GM19328 (cell line): ENCODE measurements at regions not wholly inside any gene's neighbourhood (a gene's known extent, or its start where the extent isn't known, plus 50 kb on each side); places are given as distances from the start of the nearest gene placed in this dataset.

Experiments used
- ATAC-seq: cut with Tn5 transposase; IDR thresholded peaks from one replicate; pipeline ENCODE4 v1.9.1; 2021; ENCODE audit warnings: mild to moderate bottlenecking, moderate library complexity; ENCODE audit not compliant: unreplicated experiment

- no peak for ATAC-seq
Measured at GRCh38 chr5:164332349-164333196, 827.2 kb downstream of the MAT2B start.

- ATAC-seq: no peak
Measured at GRCh38 chr5:164335837-164336236, 830.4 kb downstream of the MAT2B start.

- no peak for ATAC-seq
Measured at GRCh38 chr5:164336276-164336675, 830.9 kb downstream of the MAT2B start.

GRCh38 chr5:164336906-164337305 lies 831.5 kb downstream of the MAT2B start:
- no peak for ATAC-seq

GRCh38 chr5:164341056-164341619 lies 835.7 kb downstream of the MAT2B start:
- no peak for ATAC-seq

- ATAC-seq: no peak
Measured at GRCh38 chr5:164345173-164345849, 839.9 kb downstream of the MAT2B start.

- ATAC-seq: no peak
Measured at GRCh38 chr5:164345853-164346252, 840.4 kb downstream of the MAT2B start.

GRCh38 chr5:164346785-164347630 lies 841.6 kb downstream of the MAT2B start:
- ATAC-seq: no peak

- ATAC-seq: no peak
Measured at GRCh38 chr5:164350236-164350635, 844.8 kb downstream of the MAT2B start.

- ATAC-seq: no peak
Measured at GRCh38 chr5:164351245-164351834, 845.9 kb downstream of the MAT2B start.

GRCh38 chr5:164352695-164353094 lies 847.3 kb downstream of the MAT2B start:
- no peak for ATAC-seq

- ATAC-seq: no peak
Measured at GRCh38 chr5:164353155-164353554, 847.7 kb downstream of the MAT2B start.

- ATAC-seq: no peak
Measured at GRCh38 chr5:164354139-164354751, 848.8 kb downstream of the MAT2B start.

GRCh38 chr5:164355267-164355830 lies 849.9 kb downstream of the MAT2B start:
- no peak for ATAC-seq

- no peak for ATAC-seq
Measured at GRCh38 chr5:164356790-164357189, 851.4 kb downstream of the MAT2B start.

GRCh38 chr5:164357395-164358033 lies 852.1 kb downstream of the MAT2B start:
- ATAC-seq: no peak

- ATAC-seq: no peak
Measured at GRCh38 chr5:164358531-164359259, 853.3 kb downstream of the MAT2B start.
